Fibroblast of the aortic adventitia (primary cell): ENCODE measurements at regions not wholly inside any gene's neighbourhood (a gene's known extent, or its start where the extent isn't known, plus 50 kb on each side); places are given as distances from the start of the nearest gene placed in this dataset.

Source experiments
- DNase-seq: peaks from one replicate; pipeline ENCODE4 v3.0.0-alpha.2; 2010; ENCODE audit warnings: low read depth
- H3K4me3 ChIP-seq: 2 replicates; pipeline ENCODE4 v1.5.1; 2011; ENCODE audit warnings: low read depth, mild to moderate bottlenecking, control low read depth, low read length, moderate library complexity
- TF ChIP-seq, protein P1 (sequence below): IDR thresholded peaks from 2 replicates; pipeline ENCODE4 v1.5.1; 2011; ENCODE audit warnings: mild to moderate bottlenecking, low read length, control low read depth, inconsistent platforms; ENCODE audit not compliant: insufficient read depth

DNA sequence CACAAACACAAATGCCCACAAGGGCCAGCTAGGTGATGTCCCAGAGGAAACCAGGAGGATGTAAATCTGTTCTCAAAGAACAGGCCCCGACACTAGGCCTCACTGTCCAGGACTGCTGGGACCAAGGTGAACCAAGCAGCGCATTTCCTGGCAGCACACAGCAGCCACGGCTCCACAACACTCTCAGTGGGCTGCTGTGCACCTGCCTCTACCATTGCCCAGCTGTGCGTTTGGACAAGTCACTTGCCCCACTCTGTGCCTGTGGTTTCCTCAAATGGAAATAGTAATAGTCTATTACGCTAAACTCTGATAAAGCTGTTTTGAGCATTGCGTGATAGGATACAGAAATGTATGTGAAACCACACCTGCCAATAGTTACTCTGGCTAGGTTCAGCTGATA is 544.5 kb downstream of the BNC2 start:
- no peak overlapping the region for H3K4me3 ChIP-seq
- no peak for DNase-seq
- TF ChIP-seq, protein P1, sequence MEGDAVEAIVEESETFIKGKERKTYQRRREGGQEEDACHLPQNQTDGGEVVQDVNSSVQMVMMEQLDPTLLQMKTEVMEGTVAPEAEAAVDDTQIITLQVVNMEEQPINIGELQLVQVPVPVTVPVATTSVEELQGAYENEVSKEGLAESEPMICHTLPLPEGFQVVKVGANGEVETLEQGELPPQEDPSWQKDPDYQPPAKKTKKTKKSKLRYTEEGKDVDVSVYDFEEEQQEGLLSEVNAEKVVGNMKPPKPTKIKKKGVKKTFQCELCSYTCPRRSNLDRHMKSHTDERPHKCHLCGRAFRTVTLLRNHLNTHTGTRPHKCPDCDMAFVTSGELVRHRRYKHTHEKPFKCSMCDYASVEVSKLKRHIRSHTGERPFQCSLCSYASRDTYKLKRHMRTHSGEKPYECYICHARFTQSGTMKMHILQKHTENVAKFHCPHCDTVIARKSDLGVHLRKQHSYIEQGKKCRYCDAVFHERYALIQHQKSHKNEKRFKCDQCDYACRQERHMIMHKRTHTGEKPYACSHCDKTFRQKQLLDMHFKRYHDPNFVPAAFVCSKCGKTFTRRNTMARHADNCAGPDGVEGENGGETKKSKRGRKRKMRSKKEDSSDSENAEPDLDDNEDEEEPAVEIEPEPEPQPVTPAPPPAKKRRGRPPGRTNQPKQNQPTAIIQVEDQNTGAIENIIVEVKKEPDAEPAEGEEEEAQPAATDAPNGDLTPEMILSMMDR = no peak

- DNase-seq = peak; percentile 48
- no peak overlapping the region for H3K4me3 ChIP-seq
- TF ChIP-seq, protein P1 = no peak
These were observed 542.1 kb downstream of the BNC2 start for GRCh38 chr9:16328349-16328748.

GRCh38 chr9:16329671-16330113 is 540.8 kb downstream of the BNC2 start:
- no peak overlapping the region for H3K4me3 ChIP-seq
- TF ChIP-seq, protein P1 = no peak
- DNase-seq = peak; percentile 72

DNA sequence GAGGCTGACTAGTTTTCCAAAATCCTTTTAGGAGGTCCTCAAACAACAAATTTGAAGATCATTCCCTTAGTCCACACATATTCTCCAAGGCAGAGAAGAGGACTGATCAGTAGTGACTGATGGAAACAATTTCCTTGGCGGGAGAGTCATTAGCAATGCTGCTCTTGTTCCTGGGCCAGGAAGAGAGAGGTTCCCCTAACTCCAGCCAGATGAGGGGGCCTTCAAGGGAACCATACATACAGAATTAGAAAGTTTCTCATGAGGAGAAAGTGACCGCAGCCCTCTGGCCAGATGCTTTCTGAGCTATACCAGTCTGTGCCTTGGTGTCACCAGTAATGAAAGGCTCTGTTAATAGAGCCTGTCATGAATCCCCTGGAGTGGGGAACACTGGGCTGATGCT is 539.4 kb downstream of the BNC2 start:
- no peak overlapping the region for H3K4me3 ChIP-seq
- DNase-seq = no peak
- TF ChIP-seq, protein P1 = no peak

- no peak for DNase-seq
- TF ChIP-seq, protein P1 = no peak
- H3K4me3 ChIP-seq = no peak overlapping the region
These were observed 538.9 kb downstream of the BNC2 start for GRCh38 chr9:16331527-16331926.

- no peak for DNase-seq
- TF ChIP-seq, protein P1 = no peak
These were observed 536.8 kb downstream of the BNC2 start for GRCh38 chr9:16333691-16334090.

More at GRCh38 chr9:16333691-16334090, 536.8 kb downstream of the BNC2 start:
- no peak overlapping the region for H3K4me3 ChIP-seq
